CD4-positive, alpha-beta T cell (primary cell): ENCODE measurements at regions not wholly inside any gene's neighbourhood (a gene's known extent, or its start where the extent isn't known, plus 50 kb on each side); places are given as distances from the start of the nearest gene placed in this dataset.
A peak's percentile ranks its signal among the peaks of the same experiment; 100 is the strongest.

Experiments used
- ATAC-seq: fragments of 200-7000 bp; cut with Tn5 transposase; one replicate; pipeline ENCODE4 v1.10.0; 2022; ENCODE audit warnings: mild to moderate bottlenecking; ENCODE audit not compliant: poor library complexity
- CTCF ChIA-PET: fragments of 350-600 bp; sonication (Branson Sonifier 250); formaldehyde crosslinking; loops from one replicate; lab custom pipeline; 2021; ENCODE audit warnings: antibody characterized with exemption, inconsistent platforms; lab: Charles Lee
- POLR2A ChIA-PET: fragments of 350-600 bp; sonication (Branson Sonifier 250); formaldehyde crosslinking; loops from one replicate; lab custom pipeline; 2021; ENCODE audit warnings: antibody characterized with exemption, inconsistent platforms; lab: Charles Lee
- DNase-seq, 14 experiments: peaks; one replicate each; pipeline ENCODE4 v3.0.0-alpha.2; 2013 to 2020; ENCODE audit warnings: mixed read lengths in 2 of 14
- H3K27ac ChIP-seq, 2 donors: one replicate each; pipeline versions ENCODE4 v1.5.1 to v1.7.0; 2013; ENCODE audit warnings: low read length in 2 of 2, low read depth in 1 of 2, mild to moderate bottlenecking in 1 of 2
- H3K27me3 ChIP-seq, 2 experiments: 1 replicate in 1 of 2; 2 replicates in 1 of 2; pipeline versions ENCODE4 v1.6.1 to v1.7.0; 2013; ENCODE audit warnings: low read length in 2 of 2, control low read depth in 1 of 2, mild to moderate bottlenecking in 1 of 2, moderate library complexity in 1 of 2; ENCODE audit not compliant: insufficient read depth in 2 of 2, control insufficient read depth in 1 of 2
- H3K36me3 ChIP-seq: one replicate; pipeline ENCODE4 v1.6.1; 2013; ENCODE audit warnings: low read length, control low read depth; ENCODE audit not compliant: insufficient read depth
- H3K4me1 ChIP-seq: one replicate; pipeline ENCODE4 v1.6.1; 2013; ENCODE audit warnings: low read length, control low read depth; ENCODE audit not compliant: insufficient read depth
- H3K4me3 ChIP-seq: one replicate; pipeline ENCODE4 v1.5.1; 2013; ENCODE audit warnings: mild to moderate bottlenecking, low read length, moderate library complexity
- H3K9me3 ChIP-seq, 2 experiments: 1 replicate in 1 of 2; 2 replicates in 1 of 2; pipeline versions ENCODE4 v1.6.1 to v1.7.0; 2013; ENCODE audit warnings: low read length in 2 of 2, mild to moderate bottlenecking in 2 of 2, control low read depth in 1 of 2, moderate library complexity in 1 of 2; ENCODE audit not compliant: control insufficient read depth in 1 of 2, insufficient read depth in 1 of 2
- H3K27ac Mint-ChIP-seq: one replicate; pipeline ENCODE4 v1.8.0; 2020; ENCODE audit warnings: mixed read lengths
- H3K27me3 Mint-ChIP-seq: one replicate; pipeline ENCODE4 v1.8.0; 2021; ENCODE audit warnings: mixed read lengths
- H3K36me3 Mint-ChIP-seq: one replicate; pipeline ENCODE4 v1.8.0; 2021; ENCODE audit warnings: low read depth, mixed read lengths
- H3K4me1 Mint-ChIP-seq: one replicate; pipeline ENCODE4 v1.8.0; 2021; ENCODE audit warnings: low read depth, mixed read lengths
- H3K4me3 Mint-ChIP-seq: one replicate; pipeline ENCODE4 v1.8.0; 2020; ENCODE audit warnings: mild to moderate bottlenecking, mixed read lengths
- H3K9me3 Mint-ChIP-seq: one replicate; pipeline ENCODE4 v1.8.0; 2020; ENCODE audit warnings: mixed read lengths
- intact Hi-C, 2 experiments: fragments of 100-400 bp; cut with DNase I in 1 of 2; cut with micrococcal nuclease in 1 of 2; formaldehyde crosslinking; loops; one replicate each; pipeline versions ENCODE4 v1.15.1 to v1.9.0; 2023 to 2025; cut with DNase I, micrococcal nuclease
- TF ChIP-seq, protein P1 (sequence below): fragments of 200-600 bp; IDR thresholded peaks from one replicate; pipeline ENCODE4 v1.8.0; 2022; ENCODE audit warnings: antibody characterized with exemption, mild to moderate bottlenecking

DNA sequence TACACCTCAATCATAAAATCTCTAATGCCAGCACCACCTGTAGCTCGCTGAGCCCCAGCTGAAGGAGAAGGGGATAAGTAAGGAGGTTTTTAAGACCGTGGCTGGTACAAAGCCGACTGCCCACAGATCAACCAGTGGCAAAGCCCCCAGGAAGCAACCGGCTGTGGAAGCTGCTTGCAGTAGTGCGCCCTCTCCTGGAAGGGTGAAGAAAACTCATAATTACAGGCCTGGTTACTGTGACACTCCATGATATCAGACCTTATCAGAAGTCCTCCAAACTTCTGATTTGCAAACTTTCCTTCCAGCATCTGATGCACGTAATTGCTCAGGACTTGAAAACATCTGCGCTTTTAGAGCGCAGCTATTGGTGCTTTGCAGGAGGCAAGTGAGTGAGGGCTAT lies 63.1 kb upstream of the MCTP2 start:
- no peaks in the 10 kb centered on the region for H3K4me1 ChIP-seq
- peak in 3 of 14 experiments; percentile 4 to 29 (median 17) for DNase-seq
- H3K27me3 Mint-ChIP-seq: no peaks in the 10 kb centered on the region
- H3K27me3 ChIP-seq: no peaks in the 10 kb centered on the region
- H3K4me3 ChIP-seq: no peak overlapping the region
- no peaks in the 10 kb centered on the region for H3K9me3 Mint-ChIP-seq
- ChIA-PET CTCF (no interaction called here), POLR2A (no interaction called here)
- no peak overlapping the region for H3K4me3 Mint-ChIP-seq
- ATAC-seq: no peak
- no peaks in the 10 kb centered on the region for H3K9me3 ChIP-seq
- TF ChIP-seq, protein P1, sequence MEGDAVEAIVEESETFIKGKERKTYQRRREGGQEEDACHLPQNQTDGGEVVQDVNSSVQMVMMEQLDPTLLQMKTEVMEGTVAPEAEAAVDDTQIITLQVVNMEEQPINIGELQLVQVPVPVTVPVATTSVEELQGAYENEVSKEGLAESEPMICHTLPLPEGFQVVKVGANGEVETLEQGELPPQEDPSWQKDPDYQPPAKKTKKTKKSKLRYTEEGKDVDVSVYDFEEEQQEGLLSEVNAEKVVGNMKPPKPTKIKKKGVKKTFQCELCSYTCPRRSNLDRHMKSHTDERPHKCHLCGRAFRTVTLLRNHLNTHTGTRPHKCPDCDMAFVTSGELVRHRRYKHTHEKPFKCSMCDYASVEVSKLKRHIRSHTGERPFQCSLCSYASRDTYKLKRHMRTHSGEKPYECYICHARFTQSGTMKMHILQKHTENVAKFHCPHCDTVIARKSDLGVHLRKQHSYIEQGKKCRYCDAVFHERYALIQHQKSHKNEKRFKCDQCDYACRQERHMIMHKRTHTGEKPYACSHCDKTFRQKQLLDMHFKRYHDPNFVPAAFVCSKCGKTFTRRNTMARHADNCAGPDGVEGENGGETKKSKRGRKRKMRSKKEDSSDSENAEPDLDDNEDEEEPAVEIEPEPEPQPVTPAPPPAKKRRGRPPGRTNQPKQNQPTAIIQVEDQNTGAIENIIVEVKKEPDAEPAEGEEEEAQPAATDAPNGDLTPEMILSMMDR: no peak
- H3K27ac ChIP-seq: no peak overlapping the region
- H3K4me1 Mint-ChIP-seq: no peaks in the 10 kb centered on the region
- no peak overlapping the region for H3K27ac Mint-ChIP-seq
- intact Hi-C loops: no loop called here
- H3K36me3 Mint-ChIP-seq: no peaks in the 10 kb centered on the region
- no peaks in the 10 kb centered on the region for H3K36me3 ChIP-seq

DNA sequence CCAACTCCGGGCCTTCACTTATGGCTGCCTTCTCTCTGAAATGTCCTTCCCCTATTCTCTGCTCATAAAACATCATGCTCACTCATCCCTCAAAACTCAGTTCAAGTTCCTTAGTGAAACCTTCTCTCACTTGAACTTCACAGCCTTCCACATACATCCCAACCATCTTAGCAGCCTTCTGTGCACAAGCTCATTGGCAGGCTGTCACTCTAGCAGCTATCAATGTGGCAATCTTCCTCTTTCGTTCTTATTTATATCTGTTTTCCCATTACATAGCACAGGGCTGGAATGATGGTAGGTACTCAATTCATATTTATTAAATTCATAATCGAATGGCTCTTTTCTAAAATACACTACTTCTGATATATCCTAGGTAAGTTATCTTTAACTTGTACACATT lies 66.4 kb upstream of the MCTP2 start:
- no peaks in the 10 kb centered on the region for H3K36me3 Mint-ChIP-seq
- H3K27me3 Mint-ChIP-seq: no peaks in the 10 kb centered on the region
- no peaks in the 10 kb centered on the region for H3K9me3 Mint-ChIP-seq
- ATAC-seq: no peak
- no peak overlapping the region for H3K27ac Mint-ChIP-seq
- TF ChIP-seq, protein P1: no peak
- no peak overlapping the region for H3K4me3 Mint-ChIP-seq
- Histone ChIP-seq H3K36me3 (no peaks in the 10 kb centered on the region), H3K27ac (no peak overlapping the region), H3K9me3 (no peaks in the 10 kb centered on the region), H3K4me3 (no peak overlapping the region), H3K4me1 (no peaks in the 10 kb centered on the region), H3K27me3 (no peaks in the 10 kb centered on the region)
- no peaks in the 10 kb centered on the region for H3K4me1 Mint-ChIP-seq
- intact Hi-C loops: loop anchor here (1.0 to 5.0 kb wide), 3 partner anchors 158 to 1127 kb away; no protein-coding TSS in a partner anchor
- CTCF ChIA-PET: interaction anchor here (0.9 to 3.5 kb wide), 2 partner anchors 66 to 159 kb away, joined by 4 to 52 read pairs; partner anchors contain the start of gene MCTP2
- POLR2A ChIA-PET: interaction anchor here (1.4 kb wide), 1 partner anchor 65 kb away, joined by 3 read pairs; no protein-coding TSS in a partner anchor
- no peak for DNase-seq

DNA sequence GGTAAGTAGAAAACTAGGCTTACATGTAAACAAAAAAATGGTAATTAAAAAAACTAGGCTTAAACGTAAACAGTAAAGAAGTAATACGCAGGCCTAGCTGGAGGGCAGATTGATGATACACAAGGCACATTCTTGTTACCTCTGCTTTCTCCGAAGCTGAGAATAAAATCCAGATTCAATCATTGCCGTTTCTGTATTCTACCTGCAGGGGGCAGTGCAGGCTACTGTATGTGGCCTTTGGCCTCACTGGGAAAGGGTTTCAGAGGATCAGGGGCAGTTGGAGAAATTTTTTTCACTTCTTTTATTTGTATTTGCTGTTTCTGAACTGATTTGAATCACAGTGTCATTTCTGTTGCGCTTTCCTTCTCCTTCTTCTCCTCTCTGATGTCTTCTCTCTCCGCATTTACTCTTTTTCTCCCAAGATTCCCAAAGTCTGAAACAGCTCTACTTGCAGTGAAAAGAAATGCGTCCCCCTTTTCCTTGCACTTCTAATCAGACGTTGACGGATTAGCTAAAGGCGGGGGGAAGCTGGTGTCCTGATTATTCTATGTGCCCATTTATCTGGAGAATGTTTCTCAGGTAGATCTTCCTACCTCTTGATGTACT lies 67.1 kb upstream of the MCTP2 start:
- Histone ChIP-seq H3K27ac (no peak overlapping the region), H3K27me3 (no peaks in the 10 kb centered on the region), H3K9me3 (no peaks in the 10 kb centered on the region), H3K36me3 (no peaks in the 10 kb centered on the region), H3K4me3 (no peak overlapping the region), H3K4me1 (no peaks in the 10 kb centered on the region)
- DNase-seq (peak in 13 of 14 experiments; percentile 6 to 73 (median 38)), ATAC-seq (no peak)
- Mint-ChIP-seq H3K9me3 (no peaks in the 10 kb centered on the region), H3K27ac (no peak overlapping the region), H3K4me3 (no peak overlapping the region), H3K4me1 (no peaks in the 10 kb centered on the region), H3K36me3 (no peaks in the 10 kb centered on the region), H3K27me3 (no peaks in the 10 kb centered on the region)
- TF ChIP-seq, protein P1: peak; percentile 76
- ChIA-PET POLR2A (interaction anchor here (1.0 to 1.4 kb wide), 2 partner anchors 65 to 160 kb away, joined by 3 read pairs; no protein-coding TSS in a partner anchor), CTCF (interaction anchor here (0.6 to 3.5 kb wide), 6 partner anchors 34 to 1057 kb away, joined by 3 to 52 read pairs (median 6); partner anchors contain the start of gene MCTP2)
- intact Hi-C loops: loop anchor here (1.0 to 5.0 kb wide), 3 partner anchors 159 to 1128 kb away; no protein-coding TSS in a partner anchor
